ENCODE measurements at regions not wholly inside any gene's neighbourhood (a gene's known extent, or its start where the extent isn't known, plus 50 kb on each side); places are given as distances from the start of the nearest gene placed in this dataset.
"Not testable (repeated sequence)": the region's sequence is repeated elsewhere in the genome, so short reads cannot be mapped to it uniquely, and the experiment has no call there.

DNA sequence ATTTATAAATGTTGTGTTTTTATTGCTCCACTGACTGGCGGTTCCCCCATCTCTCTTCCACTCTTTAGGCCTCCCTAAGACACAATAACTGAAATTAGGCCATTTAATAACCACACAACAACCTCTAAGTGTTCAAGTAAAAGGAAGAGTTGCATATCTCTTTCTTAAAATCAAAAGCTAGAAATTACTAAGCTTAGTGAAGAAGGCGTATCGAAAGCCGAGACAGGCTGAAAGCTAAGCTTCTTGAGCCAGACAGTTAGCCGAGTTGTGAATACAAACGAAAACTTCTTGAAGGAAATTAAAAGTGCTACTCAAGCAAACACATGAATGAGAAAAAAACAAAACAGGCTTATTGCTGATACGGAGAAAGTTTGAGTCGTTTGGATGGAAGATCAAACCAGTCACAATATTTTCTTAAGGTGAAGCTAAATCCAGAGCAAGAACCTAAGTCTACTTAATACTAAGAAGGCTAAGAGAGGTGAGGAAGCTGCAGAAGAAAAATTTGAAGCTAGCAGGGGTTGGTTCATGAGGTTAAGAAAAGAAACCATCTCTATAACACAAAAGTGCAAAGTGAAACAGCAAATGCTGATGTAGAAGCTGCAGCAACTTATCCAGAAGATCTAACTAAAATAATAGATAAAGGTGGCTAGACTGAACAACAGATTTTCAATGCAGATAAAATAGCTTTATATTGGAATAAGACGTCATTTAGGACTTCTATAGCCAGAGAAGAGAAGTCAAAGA, 194.0 kb upstream of the TTC29 start:
- Mint-ChIP-seq H3K27ac (no peak overlapping the region), H3K4me3 (ENCODE audit: low read depth) (no peak overlapping the region), H3K9me3 (ENCODE audit: low read depth) (no peaks in the 10 kb centered on the region), H3K36me3 (ENCODE audit: insufficient read depth) (no peaks in the 10 kb centered on the region), H3K27me3 (no peaks in the 10 kb centered on the region), H3K4me1 (ENCODE audit: low read depth) (no peaks in the 10 kb centered on the region)
- DNase-seq (ENCODE audit: low spot score, unreplicated experiment): no peak
- TF ChIP-seq, protein P1, sequence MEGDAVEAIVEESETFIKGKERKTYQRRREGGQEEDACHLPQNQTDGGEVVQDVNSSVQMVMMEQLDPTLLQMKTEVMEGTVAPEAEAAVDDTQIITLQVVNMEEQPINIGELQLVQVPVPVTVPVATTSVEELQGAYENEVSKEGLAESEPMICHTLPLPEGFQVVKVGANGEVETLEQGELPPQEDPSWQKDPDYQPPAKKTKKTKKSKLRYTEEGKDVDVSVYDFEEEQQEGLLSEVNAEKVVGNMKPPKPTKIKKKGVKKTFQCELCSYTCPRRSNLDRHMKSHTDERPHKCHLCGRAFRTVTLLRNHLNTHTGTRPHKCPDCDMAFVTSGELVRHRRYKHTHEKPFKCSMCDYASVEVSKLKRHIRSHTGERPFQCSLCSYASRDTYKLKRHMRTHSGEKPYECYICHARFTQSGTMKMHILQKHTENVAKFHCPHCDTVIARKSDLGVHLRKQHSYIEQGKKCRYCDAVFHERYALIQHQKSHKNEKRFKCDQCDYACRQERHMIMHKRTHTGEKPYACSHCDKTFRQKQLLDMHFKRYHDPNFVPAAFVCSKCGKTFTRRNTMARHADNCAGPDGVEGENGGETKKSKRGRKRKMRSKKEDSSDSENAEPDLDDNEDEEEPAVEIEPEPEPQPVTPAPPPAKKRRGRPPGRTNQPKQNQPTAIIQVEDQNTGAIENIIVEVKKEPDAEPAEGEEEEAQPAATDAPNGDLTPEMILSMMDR (IDR thresholded peaks at IDR 0.05; ENCODE audit: unreplicated experiment): no peak

DNA sequence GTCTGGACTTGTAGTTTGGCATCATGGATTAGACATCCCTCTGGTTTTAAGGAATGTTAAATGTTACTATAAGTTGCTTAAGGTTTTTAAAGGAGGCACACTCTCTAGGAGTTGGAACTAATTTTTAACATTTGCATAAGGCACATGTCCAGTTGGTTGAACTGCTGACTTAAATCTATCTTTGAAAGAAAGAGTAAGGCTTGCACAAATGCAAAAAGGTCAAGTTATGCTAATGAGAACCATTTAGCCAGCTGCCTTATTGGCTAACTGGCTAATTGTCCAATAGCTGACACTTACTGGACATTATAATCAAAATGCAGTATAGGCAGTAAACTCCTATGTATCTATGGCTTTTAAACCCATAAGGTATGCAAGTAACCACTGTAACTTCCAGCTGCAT, 206.1 kb upstream of the TTC29 start:
- Mint-ChIP-seq H3K36me3 (ENCODE audit: insufficient read depth) (no peaks in the 10 kb centered on the region), H3K27me3 (no peaks in the 10 kb centered on the region), H3K9me3 (ENCODE audit: low read depth) (peaks cover 4% of the 10 kb centered on the region), H3K27ac (no peak overlapping the region), H3K4me3 (ENCODE audit: low read depth) (no peak overlapping the region), H3K4me1 (ENCODE audit: low read depth) (peaks cover 7% of the 10 kb centered on the region)
- TF ChIP-seq, protein P1 (IDR thresholded peaks at IDR 0.05; ENCODE audit: unreplicated experiment): no peak
- no peak for DNase-seq (ENCODE audit: low spot score, unreplicated experiment)

DNA sequence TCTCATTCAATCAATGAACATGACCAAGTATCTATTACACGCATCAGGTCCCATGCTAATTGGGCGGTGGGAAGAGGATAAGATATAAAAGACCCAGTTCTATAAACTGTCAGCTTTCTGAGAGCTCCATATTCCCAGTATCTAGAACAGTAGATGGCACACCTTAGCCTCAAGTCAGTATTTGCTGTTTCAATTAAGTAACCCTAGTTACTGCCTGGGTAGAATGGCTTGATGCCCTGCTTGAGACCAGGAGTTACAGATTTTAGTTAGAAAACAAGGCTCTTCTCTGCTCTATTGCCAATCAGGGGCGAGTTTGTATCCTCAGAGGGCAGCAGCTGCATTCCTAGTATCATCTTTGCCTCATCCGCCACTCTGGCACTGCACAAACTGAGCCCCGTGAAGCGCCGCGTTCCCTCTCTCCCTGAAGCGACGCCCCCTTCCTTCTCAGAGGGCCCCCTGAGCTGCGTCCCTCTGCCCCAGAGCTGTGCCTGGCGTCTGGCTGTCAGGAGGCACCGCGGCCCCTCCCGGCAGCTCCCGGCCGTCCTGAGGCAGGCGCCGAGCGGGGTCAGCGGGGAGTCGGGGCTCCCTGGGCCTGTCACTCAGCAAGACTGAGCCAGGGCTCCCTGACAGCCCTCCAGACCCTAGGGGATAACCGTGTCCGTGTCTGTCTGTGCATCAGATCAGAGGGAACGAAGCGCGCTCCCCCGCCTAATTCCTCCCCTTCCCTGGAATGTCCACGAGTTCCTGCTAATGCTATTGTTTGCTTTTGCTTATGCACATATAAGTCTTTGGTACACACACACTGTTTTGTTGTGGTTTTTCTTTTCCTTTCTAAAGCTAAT, 212.4 kb upstream of the TTC29 start:
- Mint-ChIP-seq H3K27ac (peak overlapping the region; percentile 33), H3K4me3 (ENCODE audit: low read depth) (peak overlapping the region; percentile 65), H3K4me1 (ENCODE audit: low read depth) (peaks cover 13% of the 10 kb centered on the region), H3K9me3 (ENCODE audit: low read depth) (no peaks in the 10 kb centered on the region), H3K27me3 (peaks cover 7% of the 10 kb centered on the region), H3K36me3 (ENCODE audit: insufficient read depth) (no peaks in the 10 kb centered on the region)
- DNase-seq (ENCODE audit: low spot score, unreplicated experiment): peak; percentile 33
- TF ChIP-seq, protein P1 (IDR thresholded peaks at IDR 0.05; ENCODE audit: unreplicated experiment): no peak

DNA sequence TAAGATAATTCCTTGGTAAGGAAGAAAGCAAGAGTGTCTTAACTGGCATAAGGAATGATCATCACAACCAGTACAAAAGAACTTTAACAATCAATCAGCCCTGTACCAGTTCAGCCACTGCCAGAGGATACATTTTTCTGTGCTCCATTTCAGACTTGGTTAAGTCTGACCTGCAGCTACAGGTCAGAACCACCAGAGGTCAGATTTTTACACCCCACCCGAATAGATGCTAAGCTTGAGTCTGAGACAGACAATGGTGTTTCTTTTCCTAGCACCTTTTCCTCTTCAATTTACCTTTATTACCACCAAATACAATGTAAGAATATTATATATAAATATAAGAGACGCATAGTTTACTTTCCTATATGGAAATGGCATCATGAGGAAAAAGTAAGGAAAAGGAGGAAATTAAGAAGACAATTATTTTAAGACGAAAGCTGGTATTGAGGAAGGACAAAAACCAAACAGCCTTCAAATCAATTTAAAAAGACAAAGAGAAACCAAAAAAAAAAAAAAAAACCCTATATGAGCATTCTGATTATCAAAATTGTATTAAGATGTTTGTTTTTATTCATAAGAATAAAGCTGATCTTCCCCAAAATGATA, 215.3 kb upstream of the TTC29 start:
- no peaks in the 10 kb centered on the region for H3K9me3 Mint-ChIP-seq (ENCODE audit: low read depth)
- TF ChIP-seq, protein P1 (IDR thresholded peaks at IDR 0.05; ENCODE audit: unreplicated experiment): peak; percentile 86
- no peak overlapping the region for H3K27ac Mint-ChIP-seq
- no peaks in the 10 kb centered on the region for H3K36me3 Mint-ChIP-seq (ENCODE audit: insufficient read depth)
- peaks cover 7% of the 10 kb centered on the region for H3K27me3 Mint-ChIP-seq
- no peak for DNase-seq (ENCODE audit: low spot score, unreplicated experiment)
- H3K4me3 Mint-ChIP-seq (ENCODE audit: low read depth): no peak overlapping the region
- peaks cover 10% of the 10 kb centered on the region for H3K4me1 Mint-ChIP-seq (ENCODE audit: low read depth)

DNA sequence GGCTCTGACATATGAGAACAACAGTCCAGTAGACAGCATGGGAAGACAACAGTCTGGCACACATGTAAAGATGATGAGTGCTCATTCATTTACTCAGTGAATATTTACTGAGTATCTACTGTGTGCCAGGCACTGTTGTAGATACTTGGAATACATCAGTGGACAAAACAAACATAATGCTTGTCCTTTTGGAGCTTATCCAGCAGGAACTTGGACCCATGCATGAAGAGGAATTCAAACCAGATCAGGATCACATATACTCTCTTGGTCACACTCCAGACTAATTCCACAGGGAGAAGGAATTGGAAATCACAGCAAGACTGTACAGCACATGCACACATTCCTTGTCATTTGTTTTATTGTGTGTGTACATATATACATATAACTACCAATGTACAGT, 217.6 kb upstream of the TTC29 start:
- no peak for DNase-seq (ENCODE audit: low spot score, unreplicated experiment)

DNA sequence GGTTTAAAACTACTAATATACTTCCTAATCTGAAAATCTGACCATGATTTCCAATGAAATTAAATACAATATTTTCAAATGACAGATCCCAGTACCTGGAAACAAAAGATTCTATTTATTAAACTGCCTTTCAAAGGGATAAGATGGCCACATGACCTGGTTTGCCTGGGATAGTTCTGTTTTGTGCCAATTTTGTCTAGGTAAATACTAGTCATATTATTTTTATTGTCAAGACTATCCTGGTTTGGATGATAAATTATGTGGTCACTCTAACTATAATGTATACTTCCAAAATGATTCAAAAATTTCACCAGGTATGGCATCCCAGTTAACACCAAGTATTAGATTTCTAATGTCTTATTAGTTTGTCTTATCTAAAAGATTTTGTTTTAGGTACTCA, 222.5 kb upstream of the TTC29 start:
- not testable (repeated sequence) for H3K4me3 Mint-ChIP-seq (ENCODE audit: low read depth); H3K27me3 Mint-ChIP-seq; H3K27ac Mint-ChIP-seq; H3K36me3 Mint-ChIP-seq (ENCODE audit: insufficient read depth); H3K9me3 Mint-ChIP-seq (ENCODE audit: low read depth); DNase-seq (ENCODE audit: low spot score, unreplicated experiment); H3K4me1 Mint-ChIP-seq (ENCODE audit: low read depth)

More for the DNA sequence above, 217.6 kb upstream of the TTC29 start:
- H3K4me1 Mint-ChIP-seq (ENCODE audit: low read depth): peaks cover 6% of the 10 kb centered on the region
- H3K27me3 Mint-ChIP-seq: peaks cover 2% of the 10 kb centered on the region
- no peak overlapping the region for H3K27ac Mint-ChIP-seq
- H3K4me3 Mint-ChIP-seq (ENCODE audit: low read depth): no peak overlapping the region
- H3K36me3 Mint-ChIP-seq (ENCODE audit: insufficient read depth): no peaks in the 10 kb centered on the region
- no peaks in the 10 kb centered on the region for H3K9me3 Mint-ChIP-seq (ENCODE audit: low read depth)
- TF ChIP-seq, protein P1 (IDR thresholded peaks at IDR 0.05; ENCODE audit: unreplicated experiment): no peak

Measured in progenitor cell of endocrine pancreas (in vitro differentiated cells).